SK-N-SH (cell line): ENCODE measurements at regions not wholly inside any gene's neighbourhood (a gene's known extent, or its start where the extent isn't known, plus 50 kb on each side); places are given as distances from the start of the nearest gene placed in this dataset.

Experiments
- CTCF ChIA-PET: fragments of 300-600, 350-600 bp; formaldehyde crosslinking; extraction: SDS; loops from one replicate; lab custom pipeline; 2021; lab: Yijun Ruan, JAX
- POLR2A ChIA-PET: fragments of 350-600 bp; sonication (Branson Sonifier 250); formaldehyde crosslinking; extraction: SDS; loops from one replicate; lab custom pipeline; 2020; ENCODE audit warnings: antibody characterized with exemption, inconsistent platforms; lab: Yijun Ruan, JAX
- DNase-seq: peaks from one replicate; pipeline ENCODE4 v3.0.0; 2012
- H2AFZ ChIP-seq: fragments of 200-600 bp; sonication (generic); 2 replicates; pipeline ENCODE4 v1.8.1; 2016; ENCODE audit warnings: antibody characterized with exemption, mild to moderate bottlenecking, low read depth
- H3F3A ChIP-seq: fragments of 200-600 bp; sonication (generic); replicated peaks from 2 replicates; pipeline ENCODE3; 2016; ENCODE audit warnings: antibody characterized with exemption, mild to moderate bottlenecking; ENCODE audit not compliant: insufficient read depth
- H3K27ac ChIP-seq, 2 experiments: fragments of 200-500 bp in 1 of 2; fragments of 200-600 bp in 1 of 2; sonication (Bioruptor generic) in 1 of 2; sonication (generic), shearing (Covaris generic) in 1 of 2; 2 replicates each; pipeline versions ENCODE4 v1.5.1 to v1.6.1; 2014 to 2016; ENCODE audit warnings: low read depth in 2 of 2, inconsistent platforms in 1 of 2, low read length in 1 of 2, mild to moderate bottlenecking in 1 of 2, mixed read lengths in 1 of 2
- H3K27me3 ChIP-seq: fragments of 200-600 bp; sonication (generic), shearing (Covaris generic); 2 replicates; pipeline ENCODE4 v1.6.1; 2016; ENCODE audit warnings: mixed run types; ENCODE audit not compliant: insufficient read depth
- H3K36me3 ChIP-seq, 2 experiments: fragments of 200-500 bp in 1 of 2; fragments of 200-600 bp in 1 of 2; sonication (Bioruptor generic) in 1 of 2; sonication (generic) in 1 of 2; replicated peaks in 1 of 2; 2 replicates each; pipeline versions ENCODE3 to v1.5.1; 2014 to 2016; ENCODE audit warnings: low read length in 1 of 2, mild to moderate bottlenecking in 1 of 2; ENCODE audit not compliant: insufficient read depth in 2 of 2, control insufficient read depth in 1 of 2
- H3K4me1 ChIP-seq, 2 experiments: fragments of 200-500 bp in 1 of 2; fragments of 200-600 bp in 1 of 2; sonication (Bioruptor generic) in 1 of 2; sonication (generic), shearing (Covaris generic) in 1 of 2; 2 replicates each; pipeline versions ENCODE4 v1.5.1 to v1.6.1; 2014 to 2016; ENCODE audit warnings: low read depth in 1 of 2, low read length in 1 of 2, mixed run types in 1 of 2; ENCODE audit not compliant: insufficient read depth in 2 of 2, control insufficient read depth in 1 of 2
- H3K4me2 ChIP-seq: fragments of 200-600 bp; sonication (generic), shearing (Covaris generic); 2 replicates; pipeline ENCODE4 v1.6.1; 2017; ENCODE audit warnings: mixed run types
- H3K4me3 ChIP-seq, 2 experiments: fragments of 200-500 bp in 1 of 2; fragments of 200-600 bp in 1 of 2; sonication (Bioruptor generic) in 1 of 2; sonication (generic), shearing (Covaris generic) in 1 of 2; 2 replicates each; pipeline versions ENCODE4 v1.5.1 to v1.8.1; 2014 to 2016; ENCODE audit warnings: low read depth in 2 of 2, inconsistent platforms in 1 of 2, low read length in 1 of 2, mild to moderate bottlenecking in 1 of 2, mixed read lengths in 1 of 2, moderate library complexity in 1 of 2
- H3K79me2 ChIP-seq: fragments of 200-600 bp; sonication (generic); 2 replicates; pipeline ENCODE4 v1.8.1; 2017; ENCODE audit warnings: mild to moderate bottlenecking; ENCODE audit not compliant: insufficient read depth
- H3K9ac ChIP-seq: fragments of 200-600 bp; sonication (generic); 2 replicates; pipeline ENCODE4 v1.6.1; 2017; ENCODE audit warnings: mixed run types
- H3K9me2 ChIP-seq: fragments of 200-600 bp; sonication (generic); 2 replicates; pipeline ENCODE4 v1.6.1; 2017; ENCODE audit warnings: mixed run types
- H3K9me3 ChIP-seq: fragments of 200-600 bp; sonication (generic); 2 replicates; pipeline ENCODE4 v1.6.1; 2017; ENCODE audit warnings: mixed run types, mild to moderate bottlenecking, moderate library complexity
- H4K20me1 ChIP-seq: fragments of 200-600 bp; sonication (generic); 2 replicates; pipeline ENCODE4 v1.6.1; 2017; ENCODE audit warnings: mild to moderate bottlenecking, mixed run types; ENCODE audit not compliant: insufficient read depth
- EP300 ChIP-seq, 2 experiments: IDR thresholded peaks; 2 replicates each; pipeline versions ENCODE4 v1.4.0 to v1.6.1; 2012; ENCODE audit warnings: borderline replicate concordance in 1 of 2, low read depth in 1 of 2, low read length in 1 of 2
- EZH2phosphoT487 ChIP-seq: fragments of 200-600 bp; sonication (generic); IDR thresholded peaks from 2 replicates; pipeline ENCODE4 v1.6.1; 2017; ENCODE audit warnings: low read depth, mixed run types, mild to moderate bottlenecking, antibody characterized with exemption, moderate library complexity, borderline replicate concordance
- FOSL2 ChIP-seq: IDR thresholded peaks from 2 replicates; pipeline ENCODE4 v1.4.0; 2012; ENCODE audit warnings: low read depth, mild to moderate bottlenecking, moderate library complexity, borderline replicate concordance
- FOXJ3 ChIP-seq: sonication (generic); formaldehyde crosslinking; IDR thresholded peaks from 2 replicates; pipeline ENCODE4 v1.5.1; 2020; ENCODE audit warnings: mild to moderate bottlenecking, missing genetic modification reagents
- FOXM1 ChIP-seq: IDR thresholded peaks from 2 replicates; pipeline ENCODE4 v1.4.0; 2012; ENCODE audit warnings: low read depth, mild to moderate bottlenecking
- GABPA ChIP-seq: IDR thresholded peaks from 2 replicates; pipeline ENCODE4 v1.4.0; 2012; ENCODE audit warnings: low read depth, mild to moderate bottlenecking
- GATA2 ChIP-seq: sonication (generic); formaldehyde crosslinking; IDR thresholded peaks from 2 replicates; pipeline ENCODE4 v1.5.0; 2020; ENCODE audit warnings: mild to moderate bottlenecking, missing genetic modification reagents
- JUND ChIP-seq: IDR thresholded peaks from 2 replicates; pipeline ENCODE4 v1.4.0; 2012
- MXI1 ChIP-seq: IDR thresholded peaks from 2 replicates; pipeline ENCODE4 v1.6.1; 2012; ENCODE audit warnings: mild to moderate bottlenecking, low read depth, low read length, improper control_type of control experiment
- POLR2AphosphoS5 ChIP-seq: IDR thresholded peaks from 2 replicates; pipeline ENCODE4 v1.6.1; 2012; ENCODE audit warnings: low read depth, low read length
- RAD21 ChIP-seq: IDR thresholded peaks from 2 replicates; pipeline ENCODE4 v1.6.1; 2012; ENCODE audit warnings: mild to moderate bottlenecking, low read length
- RFX5 ChIP-seq: IDR thresholded peaks from 2 replicates; pipeline ENCODE4 v1.6.1; 2012; ENCODE audit warnings: mild to moderate bottlenecking, improper control_type of control experiment, low read length
- TCF12 ChIP-seq: IDR thresholded peaks from 2 replicates; pipeline ENCODE4 v1.4.0; 2012
- TEAD4 ChIP-seq: IDR thresholded peaks from 2 replicates; pipeline ENCODE4 v1.4.0; 2012; ENCODE audit warnings: mild to moderate bottlenecking, borderline replicate concordance; ENCODE audit not compliant: insufficient read depth
- WGBS: methylation state at CpG from one replicate; pipeline ENCODE4 v1.1.6; 2017; ENCODE audit warnings: low lambda C conversion rate; 5-methylcytosine and 5-hydroxymethylcytosine counted together
- TF ChIP-seq, protein P1 (sequence below): fragments of 150-350 bp; IDR thresholded peaks from 2 replicates; pipeline ENCODE4 v1.6.1; 2016; ENCODE audit warnings: mild to moderate bottlenecking, low read depth, low read length
- TF ChIP-seq, protein P2 (sequence below): IDR thresholded peaks from 2 replicates; pipeline ENCODE4 v1.4.0; 2012; ENCODE audit warnings: low read depth
- TF ChIP-seq, protein P3 (sequence below): fragments of 150-350 bp; IDR thresholded peaks from 2 replicates; pipeline ENCODE4 v1.6.1; 2017; ENCODE audit warnings: antibody characterized with exemption, low read length, low read depth, borderline replicate concordance
- TF ChIP-seq, protein P4 (sequence below): IDR thresholded peaks from 2 replicates; pipeline ENCODE4 v1.6.1; 2012; ENCODE audit warnings: mild to moderate bottlenecking, low read depth, low read length, moderate library complexity
- TF ChIP-seq, protein P5 (sequence below): fragments of 200-600 bp; sonication (generic); IDR thresholded peaks from 2 replicates; pipeline ENCODE4 v1.6.1; 2017; ENCODE audit warnings: antibody characterized with exemption, mild to moderate bottlenecking, moderate library complexity

DNA sequence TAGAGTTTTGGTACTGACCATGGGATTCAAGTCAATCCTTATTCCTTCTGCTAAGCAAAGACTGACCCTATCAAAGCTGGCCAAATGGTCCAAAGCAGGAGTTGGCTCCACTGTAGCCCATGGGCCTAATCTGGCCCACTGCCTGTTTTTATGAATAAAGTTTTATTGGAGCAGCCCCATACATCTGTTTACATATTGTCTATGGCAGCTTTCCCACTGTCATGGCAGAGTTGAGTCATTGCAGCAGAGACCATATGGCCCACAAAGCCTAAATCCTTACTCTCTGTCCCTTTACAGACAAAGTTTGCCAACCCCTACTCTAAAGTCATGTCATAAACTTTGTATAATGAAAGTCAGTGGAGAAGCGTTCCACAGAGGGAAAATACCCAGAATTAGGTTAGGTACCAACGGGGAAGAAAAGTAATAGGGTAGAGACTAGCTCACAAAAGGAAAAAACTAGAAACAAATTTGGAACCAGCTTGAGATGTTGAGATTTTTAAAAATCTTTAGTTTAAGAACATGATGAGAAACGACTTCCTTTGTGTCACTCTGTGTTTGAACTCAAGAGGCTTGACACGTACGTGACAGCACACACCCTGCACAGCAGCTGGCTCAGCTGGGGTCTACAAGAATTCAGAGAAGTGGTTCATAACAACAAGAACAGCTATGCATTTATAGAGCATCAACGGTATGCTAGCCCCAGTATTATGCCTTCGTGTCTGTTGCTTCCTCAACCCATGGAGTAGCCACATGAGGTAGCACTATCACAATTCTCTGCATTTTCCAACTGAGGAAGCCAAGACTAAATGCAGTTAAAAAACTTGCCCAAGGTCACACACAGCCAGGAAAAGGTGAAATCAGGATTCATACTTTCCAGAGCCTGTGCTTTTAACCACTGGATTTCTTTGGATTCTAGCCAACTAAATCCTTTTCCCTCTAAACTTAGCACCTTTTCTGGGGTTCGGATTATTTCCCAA is 198.9 kb upstream of the WWC1 start:
- H3K4me2 ChIP-seq: no peak overlapping the region
- no peak overlapping the region for H3K4me3 ChIP-seq
- H3K4me1 ChIP-seq: peaks cover 0 to 9% of the 10 kb centered on the region in 2 experiments; a peak in 1 of 4 replicates
- no peaks in the 10 kb centered on the region for H4K20me1 ChIP-seq
- no peaks in the 10 kb centered on the region for H3K9me3 ChIP-seq
- no peaks in the 10 kb centered on the region for H3K36me3 ChIP-seq
- H3K9ac ChIP-seq: no peak overlapping the region
- CTCF ChIA-PET: interaction anchor here (0.7 to 2.6 kb wide), 4 partner anchors 10 to 45 kb away, joined by 3 to 8 read pairs (median 6); no protein-coding TSS in a partner anchor
- POLR2A ChIA-PET: no interaction called here
- H3K79me2 ChIP-seq: no peaks in the 10 kb centered on the region
- H3K27me3 ChIP-seq: no peaks in the 10 kb centered on the region
- WGBS: 70% methylated on average over 8 of the region's 8 CpGs
- TF ChIP-seq, protein P1, sequence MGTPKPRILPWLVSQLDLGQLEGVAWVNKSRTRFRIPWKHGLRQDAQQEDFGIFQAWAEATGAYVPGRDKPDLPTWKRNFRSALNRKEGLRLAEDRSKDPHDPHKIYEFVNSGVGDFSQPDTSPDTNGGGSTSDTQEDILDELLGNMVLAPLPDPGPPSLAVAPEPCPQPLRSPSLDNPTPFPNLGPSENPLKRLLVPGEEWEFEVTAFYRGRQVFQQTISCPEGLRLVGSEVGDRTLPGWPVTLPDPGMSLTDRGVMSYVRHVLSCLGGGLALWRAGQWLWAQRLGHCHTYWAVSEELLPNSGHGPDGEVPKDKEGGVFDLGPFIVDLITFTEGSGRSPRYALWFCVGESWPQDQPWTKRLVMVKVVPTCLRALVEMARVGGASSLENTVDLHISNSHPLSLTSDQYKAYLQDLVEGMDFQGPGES: no peak
- TF ChIP-seq, protein P2, sequence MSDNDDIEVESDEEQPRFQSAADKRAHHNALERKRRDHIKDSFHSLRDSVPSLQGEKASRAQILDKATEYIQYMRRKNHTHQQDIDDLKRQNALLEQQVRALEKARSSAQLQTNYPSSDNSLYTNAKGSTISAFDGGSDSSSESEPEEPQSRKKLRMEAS: no peak
- TF ChIP-seq MXI1 (no peak), POLR2AphosphoS5 (no peak), GABPA (no peak), TEAD4 (no peak), RAD21 (no peak), JUND (no peak), TCF12 (no peak), EP300 (IDR thresholded peaks at IDR 0.05; ENCODE audit: borderline replicate concordance in 1 of 2, low read depth in 1 of 2, low read length in 1 of 2) (no peak), FOXJ3 (CRISPR knock-in tag) (no peak), FOSL2 (no peak), FOXM1 (no peak), RFX5 (no peak), GATA2 (no peak), EZH2phosphoT487 (no peak)
- TF ChIP-seq, protein P3, sequence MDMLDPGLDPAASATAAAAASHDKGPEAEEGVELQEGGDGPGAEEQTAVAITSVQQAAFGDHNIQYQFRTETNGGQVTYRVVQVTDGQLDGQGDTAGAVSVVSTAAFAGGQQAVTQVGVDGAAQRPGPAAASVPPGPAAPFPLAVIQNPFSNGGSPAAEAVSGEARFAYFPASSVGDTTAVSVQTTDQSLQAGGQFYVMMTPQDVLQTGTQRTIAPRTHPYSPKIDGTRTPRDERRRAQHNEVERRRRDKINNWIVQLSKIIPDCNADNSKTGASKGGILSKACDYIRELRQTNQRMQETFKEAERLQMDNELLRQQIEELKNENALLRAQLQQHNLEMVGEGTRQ: no peak
- TF ChIP-seq, protein P4, sequence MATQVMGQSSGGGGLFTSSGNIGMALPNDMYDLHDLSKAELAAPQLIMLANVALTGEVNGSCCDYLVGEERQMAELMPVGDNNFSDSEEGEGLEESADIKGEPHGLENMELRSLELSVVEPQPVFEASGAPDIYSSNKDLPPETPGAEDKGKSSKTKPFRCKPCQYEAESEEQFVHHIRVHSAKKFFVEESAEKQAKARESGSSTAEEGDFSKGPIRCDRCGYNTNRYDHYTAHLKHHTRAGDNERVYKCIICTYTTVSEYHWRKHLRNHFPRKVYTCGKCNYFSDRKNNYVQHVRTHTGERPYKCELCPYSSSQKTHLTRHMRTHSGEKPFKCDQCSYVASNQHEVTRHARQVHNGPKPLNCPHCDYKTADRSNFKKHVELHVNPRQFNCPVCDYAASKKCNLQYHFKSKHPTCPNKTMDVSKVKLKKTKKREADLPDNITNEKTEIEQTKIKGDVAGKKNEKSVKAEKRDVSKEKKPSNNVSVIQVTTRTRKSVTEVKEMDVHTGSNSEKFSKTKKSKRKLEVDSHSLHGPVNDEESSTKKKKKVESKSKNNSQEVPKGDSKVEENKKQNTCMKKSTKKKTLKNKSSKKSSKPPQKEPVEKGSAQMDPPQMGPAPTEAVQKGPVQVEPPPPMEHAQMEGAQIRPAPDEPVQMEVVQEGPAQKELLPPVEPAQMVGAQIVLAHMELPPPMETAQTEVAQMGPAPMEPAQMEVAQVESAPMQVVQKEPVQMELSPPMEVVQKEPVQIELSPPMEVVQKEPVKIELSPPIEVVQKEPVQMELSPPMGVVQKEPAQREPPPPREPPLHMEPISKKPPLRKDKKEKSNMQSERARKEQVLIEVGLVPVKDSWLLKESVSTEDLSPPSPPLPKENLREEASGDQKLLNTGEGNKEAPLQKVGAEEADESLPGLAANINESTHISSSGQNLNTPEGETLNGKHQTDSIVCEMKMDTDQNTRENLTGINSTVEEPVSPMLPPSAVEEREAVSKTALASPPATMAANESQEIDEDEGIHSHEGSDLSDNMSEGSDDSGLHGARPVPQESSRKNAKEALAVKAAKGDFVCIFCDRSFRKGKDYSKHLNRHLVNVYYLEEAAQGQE: no peak
- TF ChIP-seq, protein P5, sequence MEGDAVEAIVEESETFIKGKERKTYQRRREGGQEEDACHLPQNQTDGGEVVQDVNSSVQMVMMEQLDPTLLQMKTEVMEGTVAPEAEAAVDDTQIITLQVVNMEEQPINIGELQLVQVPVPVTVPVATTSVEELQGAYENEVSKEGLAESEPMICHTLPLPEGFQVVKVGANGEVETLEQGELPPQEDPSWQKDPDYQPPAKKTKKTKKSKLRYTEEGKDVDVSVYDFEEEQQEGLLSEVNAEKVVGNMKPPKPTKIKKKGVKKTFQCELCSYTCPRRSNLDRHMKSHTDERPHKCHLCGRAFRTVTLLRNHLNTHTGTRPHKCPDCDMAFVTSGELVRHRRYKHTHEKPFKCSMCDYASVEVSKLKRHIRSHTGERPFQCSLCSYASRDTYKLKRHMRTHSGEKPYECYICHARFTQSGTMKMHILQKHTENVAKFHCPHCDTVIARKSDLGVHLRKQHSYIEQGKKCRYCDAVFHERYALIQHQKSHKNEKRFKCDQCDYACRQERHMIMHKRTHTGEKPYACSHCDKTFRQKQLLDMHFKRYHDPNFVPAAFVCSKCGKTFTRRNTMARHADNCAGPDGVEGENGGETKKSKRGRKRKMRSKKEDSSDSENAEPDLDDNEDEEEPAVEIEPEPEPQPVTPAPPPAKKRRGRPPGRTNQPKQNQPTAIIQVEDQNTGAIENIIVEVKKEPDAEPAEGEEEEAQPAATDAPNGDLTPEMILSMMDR: no peak
- H3K9me2 ChIP-seq: no peaks in the 10 kb centered on the region
- H3F3A ChIP-seq: no peaks in the 10 kb centered on the region
- H2AFZ ChIP-seq: no peak overlapping the region
- no peak overlapping the region for H3K27ac ChIP-seq
- no peak for DNase-seq
